Epithelial cell of proximal tubule (primary cell): ENCODE measurements at regions not wholly inside any gene's neighbourhood (a gene's known extent, or its start where the extent isn't known, plus 50 kb on each side); places are given as distances from the start of the nearest gene placed in this dataset.

ENCODE experiments used
- DNase-seq: peaks from one replicate; pipeline ENCODE4 v3.0.0-alpha.2; 2011; ENCODE audit warnings: low read depth
- H3K4me3 ChIP-seq: 2 replicates; pipeline ENCODE4 v1.5.1; 2011; ENCODE audit warnings: low read depth, mild to moderate bottlenecking, low read length
- TF ChIP-seq, protein P1 (sequence below): conservative IDR thresholded peaks from 2 replicates; pipeline ENCODE4 v1.5.1; 2012; ENCODE audit warnings: low read depth, mild to moderate bottlenecking, low read length

- TF ChIP-seq, protein P1, sequence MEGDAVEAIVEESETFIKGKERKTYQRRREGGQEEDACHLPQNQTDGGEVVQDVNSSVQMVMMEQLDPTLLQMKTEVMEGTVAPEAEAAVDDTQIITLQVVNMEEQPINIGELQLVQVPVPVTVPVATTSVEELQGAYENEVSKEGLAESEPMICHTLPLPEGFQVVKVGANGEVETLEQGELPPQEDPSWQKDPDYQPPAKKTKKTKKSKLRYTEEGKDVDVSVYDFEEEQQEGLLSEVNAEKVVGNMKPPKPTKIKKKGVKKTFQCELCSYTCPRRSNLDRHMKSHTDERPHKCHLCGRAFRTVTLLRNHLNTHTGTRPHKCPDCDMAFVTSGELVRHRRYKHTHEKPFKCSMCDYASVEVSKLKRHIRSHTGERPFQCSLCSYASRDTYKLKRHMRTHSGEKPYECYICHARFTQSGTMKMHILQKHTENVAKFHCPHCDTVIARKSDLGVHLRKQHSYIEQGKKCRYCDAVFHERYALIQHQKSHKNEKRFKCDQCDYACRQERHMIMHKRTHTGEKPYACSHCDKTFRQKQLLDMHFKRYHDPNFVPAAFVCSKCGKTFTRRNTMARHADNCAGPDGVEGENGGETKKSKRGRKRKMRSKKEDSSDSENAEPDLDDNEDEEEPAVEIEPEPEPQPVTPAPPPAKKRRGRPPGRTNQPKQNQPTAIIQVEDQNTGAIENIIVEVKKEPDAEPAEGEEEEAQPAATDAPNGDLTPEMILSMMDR: no peak
- H3K4me3 ChIP-seq: no peak overlapping the region
- DNase-seq: no peak
Observed at GRCh38 chr2:18066066-18066465, 187.6 kb downstream of the KCNS3 start.

DNA sequence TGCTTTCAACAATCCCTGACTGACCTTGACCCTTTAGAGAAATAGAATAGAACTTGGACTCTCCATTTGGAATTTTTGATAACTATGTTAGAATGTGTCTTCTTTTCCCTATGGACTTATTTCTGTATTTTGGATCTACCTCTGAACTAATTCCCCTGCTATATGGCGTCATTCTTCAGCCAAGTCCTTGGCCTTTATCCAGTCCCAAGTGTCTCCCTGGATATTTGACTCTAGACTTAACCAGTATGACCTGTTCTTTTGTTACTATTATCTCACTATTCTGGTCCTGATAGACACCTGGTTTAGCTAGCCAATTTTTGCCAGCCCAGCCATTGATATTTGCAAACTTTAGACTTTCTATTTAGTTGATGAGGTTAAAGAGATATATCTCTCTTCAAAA is 186.8 kb downstream of the KCNS3 start:
- TF ChIP-seq, protein P1: no peak
- H3K4me3 ChIP-seq: no peak overlapping the region
- no peak for DNase-seq

DNA sequence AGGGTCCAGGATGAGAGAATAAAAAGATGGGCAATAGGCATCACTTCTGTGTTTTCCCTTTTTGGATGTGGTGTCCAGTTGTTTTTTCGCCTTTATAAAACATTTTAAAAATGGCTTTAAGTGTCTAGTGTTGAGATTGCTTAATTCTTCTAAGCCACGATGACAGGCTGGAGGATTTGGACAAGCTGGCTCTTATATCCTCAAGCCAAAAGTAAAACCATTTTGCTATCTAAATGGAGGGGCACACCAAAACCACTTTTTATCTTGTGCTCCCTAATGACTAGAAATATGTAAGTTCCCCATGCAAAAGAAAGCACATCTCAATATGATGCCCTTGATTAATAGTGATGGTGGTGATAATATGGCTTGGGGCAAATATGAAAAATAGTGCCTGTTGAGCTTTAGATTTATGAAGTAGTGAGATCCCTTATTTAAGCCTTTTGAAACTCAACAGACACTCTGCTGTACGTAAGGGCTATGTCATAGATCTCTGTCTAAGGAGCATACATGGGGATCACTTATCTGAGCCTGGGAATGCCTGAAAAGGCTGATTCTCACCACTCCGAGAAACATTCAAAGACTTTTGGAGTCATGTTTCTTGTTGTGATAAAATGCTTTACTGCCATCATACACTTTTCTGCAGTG is 185.5 kb downstream of the KCNS3 start:
- H3K4me3 ChIP-seq: no peak overlapping the region
- TF ChIP-seq, protein P1: no peak
- DNase-seq: no peak

DNA sequence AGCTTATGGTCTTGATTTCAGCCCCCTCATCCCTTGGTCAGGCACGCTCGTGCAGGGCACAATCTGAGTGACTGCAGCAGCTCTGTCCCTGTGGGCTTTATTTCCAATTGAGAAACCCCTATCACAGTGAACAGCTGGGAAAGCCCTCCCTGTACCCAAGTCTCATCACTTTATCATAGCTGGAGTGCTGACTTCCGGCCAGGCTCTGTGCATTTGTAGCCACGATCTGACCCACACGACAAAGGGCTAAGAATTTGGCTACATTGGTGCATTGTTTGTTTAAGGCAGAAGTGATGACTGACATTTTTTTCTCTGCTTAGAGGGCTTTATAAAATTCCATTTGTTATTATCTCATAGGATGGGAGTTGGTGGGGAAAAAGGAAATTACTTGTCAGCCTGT is 184.4 kb downstream of the KCNS3 start:
- no peak overlapping the region for H3K4me3 ChIP-seq
- TF ChIP-seq, protein P1: no peak
- DNase-seq: no peak

- no peak for DNase-seq
- H3K4me3 ChIP-seq: no peak overlapping the region
- TF ChIP-seq, protein P1: no peak
Observed at GRCh38 chr2:18061717-18062116, 183.2 kb downstream of the KCNS3 start.

GRCh38 chr2:18057657-18058056 is 179.2 kb downstream of the KCNS3 start:
- no peak overlapping the region for H3K4me3 ChIP-seq
- DNase-seq: no peak
- TF ChIP-seq, protein P1: no peak

GRCh38 chr2:18055290-18055689 is 176.8 kb downstream of the KCNS3 start:
- TF ChIP-seq, protein P1: no peak
- no peak for DNase-seq
- H3K4me3 ChIP-seq: no peak overlapping the region
